Smooth muscle cell of the brain vasculature (primary cell): ENCODE measurements at regions not wholly inside any gene's neighbourhood (a gene's known extent, or its start where the extent isn't known, plus 50 kb on each side); places are given as distances from the start of the nearest gene placed in this dataset.
"Not testable (repeated sequence)": the region's sequence is repeated elsewhere in the genome, so short reads cannot be mapped to it uniquely, and the experiment has no call there.

Experiments used
- DNase-seq: peaks from one replicate; pipeline ENCODE4 v3.0.0-alpha.2; 2012; ENCODE audit warnings: low read depth, low spot score

DNA sequence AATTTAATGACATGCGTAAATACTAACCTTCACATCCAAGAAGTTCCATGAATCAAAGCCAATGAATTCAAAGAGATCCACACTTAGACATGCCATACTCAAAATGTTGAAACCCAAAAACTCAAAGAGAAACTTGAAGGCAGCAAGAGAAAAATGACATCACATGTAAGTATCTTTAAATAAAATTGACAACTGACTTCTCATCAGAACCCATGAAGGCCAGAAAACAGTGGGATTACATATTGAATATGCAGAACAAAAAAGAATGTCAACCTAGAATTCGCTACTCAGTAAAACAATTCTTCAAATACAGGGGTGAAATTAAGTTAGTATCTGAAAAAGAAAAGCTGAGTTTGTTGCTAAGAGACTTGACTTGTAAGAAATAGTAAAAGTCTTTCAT, 953.9 kb upstream of the HS3ST1 start:
- no peak for DNase-seq

- no peak for DNase-seq
Measured at GRCh38 chr4:12379191-12379590, 950.5 kb upstream of the HS3ST1 start.

DNA sequence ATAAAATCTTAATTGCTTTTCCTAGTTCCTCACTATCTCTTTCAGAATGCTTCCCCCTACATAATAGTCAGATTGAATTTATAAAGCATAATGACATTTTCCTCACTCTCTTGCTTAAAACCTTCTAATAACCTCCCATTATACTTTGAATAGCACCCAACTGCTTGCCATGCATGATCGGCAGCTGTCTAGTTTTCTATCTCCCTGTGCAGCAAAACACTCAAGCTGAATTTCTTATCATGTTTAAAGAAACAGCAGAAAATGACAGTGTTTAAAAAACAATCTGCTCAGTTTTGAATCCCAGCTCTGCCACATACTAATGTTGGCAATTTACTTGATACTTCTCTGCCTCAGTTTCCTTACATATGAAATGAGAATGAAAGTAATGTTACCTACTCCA, 947.1 kb upstream of the HS3ST1 start:
- DNase-seq, result no peak

DNA sequence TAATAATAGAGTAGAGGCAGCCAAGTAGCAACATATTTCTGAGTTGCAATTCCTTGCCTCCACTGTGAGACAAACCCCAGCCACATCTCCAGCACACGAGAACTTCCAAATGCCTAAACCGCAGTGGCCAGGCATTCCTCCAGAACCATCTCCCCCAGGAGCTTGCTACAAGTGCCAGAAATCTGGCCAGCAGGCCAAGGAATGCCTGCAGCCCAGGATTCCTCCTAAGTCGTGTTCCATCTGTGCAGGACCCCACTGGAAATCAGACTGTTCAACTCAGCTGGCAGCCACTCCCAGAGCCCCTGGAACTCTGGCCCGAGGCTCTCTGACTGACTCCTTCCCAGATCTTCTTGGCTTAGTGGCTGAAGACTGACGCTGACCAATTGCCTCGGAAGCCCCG, 937.2 kb upstream of the HS3ST1 start:
- DNase-seq, result not testable (repeated sequence)

- no peak for DNase-seq
Measured at GRCh38 chr4:12360391-12360790, 931.7 kb upstream of the HS3ST1 start.

- DNase-seq, result no peak
Measured at GRCh38 chr4:12359420-12359819, 930.7 kb upstream of the HS3ST1 start.

DNA sequence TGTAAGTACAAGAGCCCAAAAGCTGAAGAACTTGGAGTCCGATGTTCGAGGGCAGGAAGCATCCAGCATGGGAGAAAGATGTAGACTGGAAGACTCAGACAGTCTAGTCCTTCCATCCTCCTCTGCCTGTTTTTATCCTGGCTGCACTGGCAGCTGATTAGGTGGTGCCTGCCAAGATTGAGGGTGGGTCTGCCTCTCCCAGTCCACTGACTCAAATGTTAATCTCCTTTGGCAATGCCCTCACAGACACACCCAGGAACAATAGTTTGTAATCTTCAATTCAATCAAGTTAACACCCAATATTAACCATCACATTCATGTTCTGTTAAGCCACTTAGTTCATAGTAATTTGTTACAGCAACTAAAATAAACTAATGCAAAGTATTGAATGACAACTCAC, 904.4 kb upstream of the HS3ST1 start:
- DNase-seq, result not testable (repeated sequence)

- no peak for DNase-seq
Measured at GRCh38 chr4:12324965-12325364, 896.3 kb upstream of the HS3ST1 start.

DNA sequence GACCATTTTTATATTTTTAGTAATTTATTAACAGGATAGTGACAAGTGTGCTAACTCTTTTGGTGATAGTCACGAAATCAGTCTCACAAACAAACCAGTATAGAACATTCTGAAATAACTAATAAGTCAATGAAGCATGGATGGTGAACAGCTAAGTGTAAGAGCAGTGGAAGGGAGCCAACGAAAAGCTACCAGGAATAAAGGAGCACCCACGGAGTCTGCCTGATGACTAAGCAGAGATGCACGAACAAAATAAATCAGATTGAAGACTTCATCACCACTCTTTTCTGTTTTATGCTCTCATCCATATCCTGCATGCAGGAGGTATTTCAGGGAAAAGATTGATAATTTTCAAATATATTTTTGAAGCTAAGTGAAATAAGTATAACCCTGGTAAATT, 891.1 kb upstream of the HS3ST1 start:
- no peak for DNase-seq

DNA sequence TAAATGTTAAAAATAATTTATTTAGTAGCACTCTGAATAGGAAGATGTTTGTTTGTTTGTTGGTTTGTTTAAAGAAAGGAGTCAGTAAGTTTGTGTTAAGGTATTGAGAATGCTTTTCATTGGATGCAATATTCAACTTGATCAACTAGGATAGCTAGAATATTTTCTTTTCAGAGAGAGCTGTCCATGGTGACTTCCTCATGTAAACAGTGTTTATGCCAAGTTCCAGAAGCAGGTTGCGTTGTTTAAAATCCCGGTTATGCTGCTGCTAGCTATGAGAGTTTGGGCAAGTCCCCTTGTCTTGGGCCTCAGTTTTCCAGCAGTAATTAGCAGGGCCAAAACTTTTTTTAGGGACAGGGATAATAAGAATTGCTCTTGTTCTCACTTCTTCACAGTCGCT, 876.2 kb upstream of the HS3ST1 start:
- no peak for DNase-seq

DNA sequence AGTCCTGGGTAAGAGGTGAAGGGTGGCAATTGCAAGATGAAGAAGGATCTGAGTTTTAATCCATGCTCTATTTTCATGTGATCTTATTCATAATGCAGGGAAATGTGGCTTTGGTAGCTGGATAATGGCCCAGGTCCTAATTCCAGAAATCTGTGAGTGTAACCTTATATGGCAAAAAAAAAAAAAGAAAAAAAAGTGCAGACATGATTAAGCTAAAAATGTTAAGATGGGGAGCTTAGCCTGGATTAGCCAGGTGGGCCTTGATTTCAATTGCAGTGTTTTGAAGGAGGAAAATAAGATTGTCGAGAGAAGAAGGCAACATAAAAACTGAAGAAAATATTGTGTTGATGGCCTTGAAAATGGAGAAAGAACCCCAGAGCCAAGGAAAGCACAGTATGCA, 867.7 kb upstream of the HS3ST1 start:
- DNase-seq, result no peak

- DNase-seq, result no peak
Measured at GRCh38 chr4:12293906-12294525, 865.3 kb upstream of the HS3ST1 start.

DNA sequence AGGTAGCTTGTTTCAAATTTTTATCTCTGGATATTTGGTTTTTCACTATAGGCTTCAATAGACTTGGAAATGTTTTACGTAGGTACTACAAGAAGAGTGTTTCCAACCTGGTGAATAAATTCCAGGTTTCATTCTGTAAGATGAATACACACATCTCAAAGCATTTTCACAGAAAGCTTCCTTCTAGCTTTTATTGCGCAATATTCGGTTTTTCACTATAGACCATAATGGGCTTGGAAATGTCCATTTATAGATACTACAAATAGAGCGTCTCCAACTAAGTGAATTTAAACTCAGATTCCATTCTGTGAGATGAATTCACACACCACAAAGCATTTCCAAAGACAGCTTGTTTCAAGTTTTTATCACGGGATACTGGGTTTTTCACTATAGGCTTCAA, 857.7 kb upstream of the HS3ST1 start:
- no peak for DNase-seq

DNA sequence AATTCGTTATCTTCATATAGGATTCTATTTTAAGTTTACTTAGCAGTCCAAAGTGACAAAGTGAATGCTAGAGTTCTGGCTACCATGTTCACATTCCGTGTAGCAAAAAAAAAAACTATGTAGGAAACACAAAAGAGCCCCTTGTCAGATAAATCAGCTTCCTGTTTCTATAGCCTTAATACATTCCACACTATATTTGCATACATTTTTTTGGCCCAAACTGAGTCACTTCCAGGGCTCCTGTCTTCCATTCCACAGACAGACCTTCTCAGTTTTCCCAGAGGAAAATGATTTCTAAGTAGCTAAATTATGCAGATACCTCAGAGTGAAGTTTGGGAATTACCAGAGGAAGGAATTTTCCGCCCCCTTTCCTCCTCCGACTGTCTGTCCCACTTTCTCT, 841.9 kb upstream of the HS3ST1 start:
- DNase-seq, result no peak

DNA sequence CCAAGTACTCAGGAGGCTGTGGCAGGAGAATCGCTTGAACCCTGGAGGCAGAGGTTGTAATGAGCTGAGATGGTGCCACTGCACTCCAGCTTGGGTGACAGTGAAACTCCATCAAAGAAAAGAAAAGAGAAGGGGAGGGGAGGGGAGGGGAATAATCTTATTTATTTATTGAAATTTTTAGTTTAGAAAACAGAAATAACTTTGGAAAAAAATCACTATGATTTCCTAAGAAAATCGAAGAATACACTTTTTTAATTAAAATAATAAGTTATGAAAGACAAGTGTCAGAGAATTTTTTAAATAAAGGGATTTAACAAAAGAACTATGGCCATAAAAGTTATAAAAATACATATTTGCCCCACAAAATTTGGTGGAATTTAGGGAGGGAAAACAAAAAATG, 836.9 kb upstream of the HS3ST1 start:
- no peak for DNase-seq

GRCh38 chr4:12260453-12260852, 831.8 kb upstream of the HS3ST1 start:
- no peak for DNase-seq

DNA sequence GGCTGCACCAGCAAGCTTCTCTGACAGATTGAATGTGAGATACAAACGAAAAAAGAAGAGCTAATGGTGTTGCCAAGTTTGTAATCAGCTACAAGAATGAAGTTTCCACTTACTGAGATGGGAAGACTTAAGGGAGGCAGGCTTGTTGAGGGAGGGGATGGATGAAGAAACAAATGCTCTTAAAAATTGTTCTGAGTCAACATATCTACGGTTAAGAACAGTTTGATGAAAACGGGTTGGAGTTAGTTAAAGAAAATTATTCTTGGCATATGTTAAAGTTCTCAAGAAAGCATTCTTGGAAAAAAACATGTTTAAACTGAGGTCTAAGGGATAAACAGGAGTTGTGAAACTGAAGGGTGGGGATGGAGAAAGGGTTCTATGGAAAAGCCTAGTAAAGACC, 816.3 kb upstream of the HS3ST1 start:
- no peak for DNase-seq

- no peak for DNase-seq
Measured at GRCh38 chr4:12242354-12242753, 813.7 kb upstream of the HS3ST1 start.

GRCh38 chr4:12239897-12240636, 811.4 kb upstream of the HS3ST1 start:
- DNase-seq, result no peak

- DNase-seq, result no peak
Measured at GRCh38 chr4:12231098-12231497, 802.4 kb upstream of the HS3ST1 start.

GRCh38 chr4:12221031-12221430, 792.3 kb upstream of the HS3ST1 start:
- no peak for DNase-seq

DNA sequence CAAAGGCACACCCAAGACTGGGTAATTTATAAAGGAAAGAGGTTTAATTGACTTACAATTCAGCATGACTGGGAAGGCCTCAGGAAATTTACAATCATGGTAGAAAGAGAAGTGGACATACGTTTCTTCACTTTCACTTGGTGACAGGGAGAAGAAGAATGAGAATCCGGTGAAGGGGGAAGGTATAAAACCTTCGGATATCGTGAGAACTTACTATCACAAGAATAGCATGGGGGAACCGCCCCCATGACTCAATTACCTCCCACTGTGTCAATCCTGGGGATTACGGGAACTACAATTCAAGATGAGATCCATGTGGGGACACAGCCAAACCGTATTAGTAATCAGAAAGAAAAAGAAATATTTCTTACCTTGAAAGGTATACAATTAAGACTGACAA, 782.9 kb upstream of the HS3ST1 start:
- DNase-seq, result no peak

DNA sequence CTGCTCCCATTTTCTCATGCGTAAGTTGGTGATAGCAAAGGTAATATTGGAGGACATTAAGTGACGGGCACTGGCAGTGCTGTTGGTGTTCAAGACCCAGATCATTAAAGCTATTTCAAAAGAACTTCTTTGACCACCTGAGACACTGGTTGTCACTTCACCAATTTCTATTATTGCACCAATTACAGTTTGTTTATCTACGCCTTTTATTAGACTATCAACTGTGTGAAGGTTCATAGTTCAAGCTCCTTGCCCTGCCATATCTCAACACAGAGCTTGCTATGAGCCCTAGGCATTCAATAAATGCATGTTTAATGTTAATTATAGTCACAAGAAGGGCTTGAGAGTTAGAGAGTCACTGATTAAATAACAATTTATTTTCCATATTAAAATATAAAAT, 778.7 kb upstream of the HS3ST1 start:
- DNase-seq, result no peak

DNA sequence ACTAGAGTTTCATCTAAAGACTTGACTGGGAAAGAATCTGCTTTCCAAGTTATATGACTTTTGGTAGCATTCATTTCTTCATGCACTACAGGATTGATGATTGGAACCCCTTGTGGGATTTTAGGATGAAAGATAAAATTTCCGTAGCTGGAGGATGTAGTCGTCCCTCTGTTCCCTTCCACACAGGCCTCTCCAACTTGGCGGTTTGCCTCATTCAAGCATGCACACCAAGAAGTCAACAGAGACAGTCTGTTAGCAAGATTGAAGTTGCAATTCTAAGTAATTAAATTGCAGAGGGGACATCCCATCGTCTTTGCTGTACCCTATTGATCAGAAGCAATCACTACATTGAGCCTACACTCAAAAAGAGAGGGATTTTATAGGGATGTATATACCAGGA, 777.4 kb upstream of the HS3ST1 start:
- no peak for DNase-seq
